Activated B cell treated with CpG ODN at 0.5 μM for 24 hours (primary cell): ENCODE measurements at regions not wholly inside any gene's neighbourhood (a gene's known extent, or its start where the extent isn't known, plus 50 kb on each side); places are given as distances from the start of the nearest gene placed in this dataset.

Experiments
- ATAC-seq: fragments of 200-7000 bp; cut with Tn5 transposase; one replicate; pipeline ENCODE4 v1.10.0; 2021; ENCODE audit warnings: low read depth, mild to moderate bottlenecking, moderate library complexity
- CTCF ChIA-PET: fragments of 350-600 bp; sonication (Branson Sonifier 250); formaldehyde crosslinking; loops from one replicate; lab custom pipeline; 2021; ENCODE audit warnings: antibody characterized with exemption; lab: Charles Lee
- POLR2A ChIA-PET: fragments of 350-600 bp; sonication (Branson Sonifier 250); formaldehyde crosslinking; loops from one replicate; lab custom pipeline; 2021; ENCODE audit warnings: antibody characterized with exemption; lab: Charles Lee
- DNase-seq: peaks from one replicate; pipeline ENCODE4 v3.0.0; 2022
- H3K27ac Mint-ChIP-seq: one replicate; pipeline ENCODE4 v1.8.0; 2020; ENCODE audit warnings: mixed read lengths
- H3K27me3 Mint-ChIP-seq: one replicate; pipeline ENCODE4 v1.8.0; 2021; ENCODE audit warnings: mixed read lengths
- H3K36me3 Mint-ChIP-seq: one replicate; pipeline ENCODE4 v1.8.0; 2021; ENCODE audit warnings: low read depth, mixed read lengths
- H3K4me1 Mint-ChIP-seq: one replicate; pipeline ENCODE4 v1.8.0; 2021; ENCODE audit warnings: mixed read lengths
- H3K4me3 Mint-ChIP-seq: one replicate; pipeline ENCODE4 v1.8.0; 2020; ENCODE audit warnings: mild to moderate bottlenecking, mixed read lengths
- H3K9me3 Mint-ChIP-seq: one replicate; pipeline ENCODE4 v1.8.0; 2020; ENCODE audit warnings: mixed read lengths
- CTCF ChIP-seq: fragments of 200-600 bp; IDR thresholded peaks from one replicate; pipeline ENCODE4 v1.8.0; 2022; ENCODE audit warnings: antibody characterized with exemption, mild to moderate bottlenecking
- intact Hi-C: fragments of 100-400 bp; cut with micrococcal nuclease; formaldehyde crosslinking; loops from one replicate; pipeline ENCODE4 v1.15.1; 2024

- POLR2A ChIA-PET = no interaction called here
- peaks cover 3% of the 10 kb centered on the region for H3K27me3 Mint-ChIP-seq
- no peaks in the 10 kb centered on the region for H3K36me3 Mint-ChIP-seq
- CTCF ChIA-PET = no interaction called here
- intact Hi-C loops = no loop called here
- H3K4me3 Mint-ChIP-seq = no peak overlapping the region
- TF ChIP-seq CTCF = no peak
- H3K27ac Mint-ChIP-seq = no peak overlapping the region
- ATAC-seq (no peak), DNase-seq (no peak)
- H3K4me1 Mint-ChIP-seq = no peaks in the 10 kb centered on the region
- H3K9me3 Mint-ChIP-seq = no peaks in the 10 kb centered on the region
These were observed 189.2 kb upstream of the RASSF8 start for GRCh38 chr12:25769082-25769945.

GRCh38 chr12:25771041-25771440, 187.4 kb upstream of the RASSF8 start:
- intact Hi-C loops = no loop called here
- ATAC-seq (no peak), DNase-seq (no peak)
- Mint-ChIP-seq H3K9me3 (no peaks in the 10 kb centered on the region), H3K36me3 (no peaks in the 10 kb centered on the region), H3K27ac (no peak overlapping the region), H3K4me3 (no peak overlapping the region), H3K4me1 (no peaks in the 10 kb centered on the region), H3K27me3 (peaks cover 3% of the 10 kb centered on the region)
- CTCF ChIA-PET = no interaction called here
- no peak for TF ChIP-seq CTCF
- POLR2A ChIA-PET = no interaction called here

DNA sequence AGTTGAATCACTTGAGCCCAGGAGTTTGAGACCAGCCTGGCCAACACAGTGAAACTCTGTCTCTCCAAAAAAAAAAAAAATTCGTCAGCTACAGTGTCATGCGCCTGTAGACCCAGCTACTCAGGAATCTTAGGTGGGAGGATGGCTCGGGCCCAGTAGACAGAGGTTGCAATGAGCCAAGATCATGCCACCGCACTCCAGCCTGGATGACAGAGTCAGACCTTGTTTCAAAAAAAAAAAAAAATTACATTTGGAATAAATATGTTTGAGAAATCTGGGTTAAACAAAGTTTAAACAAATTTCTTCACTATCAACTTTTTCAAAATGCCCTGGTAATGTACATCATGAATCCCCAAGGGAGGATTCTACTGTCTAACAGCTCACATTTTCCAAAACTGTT, 187.0 kb upstream of the RASSF8 start:
- peaks cover 3% of the 10 kb centered on the region for H3K27me3 Mint-ChIP-seq
- intact Hi-C loops = no loop called here
- no peaks in the 10 kb centered on the region for H3K4me1 Mint-ChIP-seq
- no peaks in the 10 kb centered on the region for H3K36me3 Mint-ChIP-seq
- ChIA-PET CTCF (no interaction called here), POLR2A (no interaction called here)
- no peak for TF ChIP-seq CTCF
- H3K9me3 Mint-ChIP-seq = no peaks in the 10 kb centered on the region
- no peak for DNase-seq
- no peak for ATAC-seq
- H3K4me3 Mint-ChIP-seq = no peak overlapping the region
- no peak overlapping the region for H3K27ac Mint-ChIP-seq

- Mint-ChIP-seq H3K27me3 (peaks cover 4% of the 10 kb centered on the region), H3K4me1 (no peaks in the 10 kb centered on the region), H3K36me3 (no peaks in the 10 kb centered on the region), H3K9me3 (no peaks in the 10 kb centered on the region), H3K4me3 (no peak overlapping the region), H3K27ac (no peak overlapping the region)
- POLR2A ChIA-PET = no interaction called here
- ATAC-seq = no peak
- CTCF ChIA-PET = no interaction called here
- no peak for DNase-seq
- TF ChIP-seq CTCF = no peak
- intact Hi-C loops = no loop called here
These were observed 182.5 kb upstream of the RASSF8 start for GRCh38 chr12:25775968-25776367.

DNA sequence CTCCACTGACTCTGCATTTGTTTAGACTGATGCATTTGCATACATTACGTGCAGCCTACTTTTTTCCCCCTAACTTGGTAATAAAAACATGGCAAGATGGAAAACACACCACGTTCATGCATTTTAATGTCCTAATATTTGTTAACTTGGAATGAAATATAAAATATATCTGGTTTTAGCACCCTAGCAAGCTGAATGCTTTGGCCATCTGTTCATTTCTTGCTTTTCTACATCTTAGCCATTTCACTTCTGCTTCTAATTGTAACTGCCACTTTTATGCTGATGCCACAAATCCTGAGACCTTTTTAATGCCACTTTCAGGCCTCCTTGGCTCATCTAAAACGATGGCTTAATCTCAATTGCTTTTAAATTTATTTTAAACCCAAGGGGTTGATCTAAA, 177.7 kb upstream of the RASSF8 start:
- POLR2A ChIA-PET = no interaction called here
- intact Hi-C loops = no loop called here
- CTCF ChIA-PET = no interaction called here
- H3K4me1 Mint-ChIP-seq = no peaks in the 10 kb centered on the region
- H3K27me3 Mint-ChIP-seq = peaks cover 2% of the 10 kb centered on the region
- ATAC-seq (no peak), DNase-seq (no peak)
- no peaks in the 10 kb centered on the region for H3K9me3 Mint-ChIP-seq
- no peaks in the 10 kb centered on the region for H3K36me3 Mint-ChIP-seq
- no peak overlapping the region for H3K27ac Mint-ChIP-seq
- H3K4me3 Mint-ChIP-seq = no peak overlapping the region
- no peak for TF ChIP-seq CTCF
